Endothelial cell of umbilical vein (primary cell): ENCODE measurements at regions not wholly inside any gene's neighbourhood (a gene's known extent, or its start where the extent isn't known, plus 50 kb on each side); places are given as distances from the start of the nearest gene placed in this dataset.

Experiments
- BruUV-seq: library from RNA; stranded (reverse); fragments of 400-500 nt; replicated peaks from 2 replicates; lab custom pipeline; 2021; lab: Mats Ljungman, UMichigan
- CTCF ChIA-PET: fragments of 300-600, 350-600 bp; sonication (Branson Sonifier 250); formaldehyde crosslinking; loops from one replicate; lab custom pipeline; 2021; ENCODE audit warnings: antibody characterized with exemption, inconsistent platforms; lab: Charles Lee
- POLR2A ChIA-PET: fragments of 300-600, 350-600 bp; sonication (Branson Sonifier 250); formaldehyde crosslinking; loops from one replicate; lab custom pipeline; 2021; ENCODE audit warnings: antibody characterized with exemption, inconsistent platforms; lab: Charles Lee
- DNase-seq: peaks from one replicate; pipeline ENCODE4 v3.0.0-alpha.2; 2011; ENCODE audit warnings: low read depth, low spot score
- FAIRE-seq: peaks from 2 replicates; lab custom pipeline; 2011; peaks lifted over from hg19 to GRCh38; lab: Jason Lieb, UNC
- H2AFZ ChIP-seq: 2 replicates; pipeline ENCODE4 v1.6.0; 2012; ENCODE audit warnings: low read depth, low read length, control low read depth, inconsistent platforms
- H3K27ac ChIP-seq: 2 replicates; pipeline ENCODE4 v1.5.1; 2011; ENCODE audit warnings: low read depth, mild to moderate bottlenecking, control low read depth, low read length, moderate library complexity; ENCODE audit not compliant: insufficient read depth
- H3K27me3 ChIP-seq, 2 experiments: 2 replicates each; pipeline versions ENCODE4 v1.6.0 to v1.6.1; 2011; ENCODE audit warnings: low read length in 2 of 2, mixed read lengths in 1 of 2; ENCODE audit not compliant: control insufficient read depth in 2 of 2, insufficient read depth in 2 of 2
- H3K36me3 ChIP-seq, 2 experiments: 2 replicates in 1 of 2; 3 replicates in 1 of 2; pipeline ENCODE4 v1.5.1; 2011; ENCODE audit warnings: low read length in 2 of 2, mild to moderate bottlenecking in 1 of 2, moderate library complexity in 1 of 2; ENCODE audit not compliant: control insufficient read depth in 2 of 2, insufficient read depth in 2 of 2; ENCODE audit errors: extremely low read depth in 1 of 2
- H3K4me1 ChIP-seq: 3 replicates; pipeline ENCODE4 v1.5.1; 2011; ENCODE audit warnings: mild to moderate bottlenecking, low read length; ENCODE audit not compliant: control insufficient read depth, insufficient read depth; ENCODE audit errors: extremely low read depth
- H3K4me2 ChIP-seq: 2 replicates; pipeline ENCODE4 v1.6.1; 2011; ENCODE audit warnings: low read length, control low read depth, mixed read lengths; ENCODE audit not compliant: insufficient read depth
- H3K4me3 ChIP-seq, 3 experiments: fragments of 200-600 bp in 1 of 3; sonication (generic), shearing (Covaris generic) in 1 of 3; replicated peaks in 1 of 3; 2 replicates each; pipeline ENCODE4 v1.5.1; 2011 to 2016; ENCODE audit warnings: control low read depth in 3 of 3, low read length in 3 of 3, mild to moderate bottlenecking in 2 of 3, inconsistent platforms in 1 of 3, low read depth in 1 of 3, moderate library complexity in 1 of 3; ENCODE audit not compliant: insufficient read depth in 1 of 3
- H3K79me2 ChIP-seq: 2 replicates; pipeline ENCODE4 v1.6.0; 2012; ENCODE audit warnings: low read length, inconsistent platforms; ENCODE audit not compliant: control insufficient read depth, insufficient read depth
- H3K9ac ChIP-seq: replicated peaks from 2 replicates; pipeline ENCODE3; 2011; ENCODE audit warnings: low read length, control low read depth; ENCODE audit not compliant: insufficient read depth; ENCODE audit errors: extremely low read depth
- H3K9me1 ChIP-seq: replicated peaks from 3 replicates; pipeline ENCODE4 v1.6.0; 2011; ENCODE audit warnings: mild to moderate bottlenecking, low read length; ENCODE audit not compliant: control insufficient read depth, insufficient read depth; ENCODE audit errors: extremely low read depth
- H3K9me3 ChIP-seq: replicated peaks from 2 replicates; pipeline ENCODE4 v1.5.1; 2012; ENCODE audit warnings: low read length, inconsistent platforms; ENCODE audit not compliant: control insufficient read depth, insufficient read depth
- H4K20me1 ChIP-seq: replicated peaks from 2 replicates; pipeline ENCODE3; 2011; ENCODE audit warnings: mild to moderate bottlenecking, low read length; ENCODE audit not compliant: control insufficient read depth, insufficient read depth; ENCODE audit errors: extremely low read depth
- CTCF ChIP-seq, 2 donors: IDR thresholded peaks; 1 replicate in 1 of 2; 2 replicates in 1 of 2; pipeline ENCODE4 v1.5.1; 2011; ENCODE audit warnings: low read length in 2 of 2, mild to moderate bottlenecking in 2 of 2, moderate library complexity in 2 of 2, control low read depth in 1 of 2, inconsistent platforms in 1 of 2, low read depth in 1 of 2; ENCODE audit not compliant: insufficient read depth in 1 of 2; ENCODE audit errors: extremely low read depth in 1 of 2
- EZH2 ChIP-seq: IDR thresholded peaks from 2 replicates; pipeline ENCODE4 v1.6.1; 2012; ENCODE audit warnings: borderline replicate concordance, low read depth, mild to moderate bottlenecking, moderate library complexity, low read length, inconsistent platforms; ENCODE audit not compliant: severe bottlenecking
- FOS ChIP-seq: IDR thresholded peaks from 2 replicates; pipeline ENCODE4 v1.6.1; 2011; ENCODE audit warnings: mild to moderate bottlenecking, low read length, moderate library complexity, borderline replicate concordance; ENCODE audit not compliant: insufficient read depth
- GATA2 ChIP-seq: IDR thresholded peaks from 2 replicates; pipeline ENCODE4 v1.7.0; 2011; ENCODE audit warnings: low read depth, mild to moderate bottlenecking, moderate library complexity, mixed read lengths, low read length; ENCODE audit not compliant: insufficient read length, insufficient read depth
- JUN ChIP-seq: IDR thresholded peaks from 2 replicates; pipeline ENCODE4 v1.6.1; 2011; ENCODE audit warnings: borderline replicate concordance, low read depth; ENCODE audit not compliant: insufficient read length, insufficient read depth
- MAX ChIP-seq: IDR thresholded peaks from 2 replicates; pipeline ENCODE4 v1.6.1; 2011; ENCODE audit not compliant: insufficient read depth, insufficient read length
- MYC ChIP-seq: IDR thresholded peaks from one replicate; pipeline ENCODE4 v1.6.1; 2011; ENCODE audit warnings: mild to moderate bottlenecking, low read depth, low read length
- POLR2A ChIP-seq: IDR thresholded peaks from 2 replicates; pipeline ENCODE4 v1.6.1; 2012; ENCODE audit warnings: low read depth, mild to moderate bottlenecking, control low read depth, low read length
- POLR2AphosphoS5 ChIP-seq: IDR thresholded peaks from 2 replicates; pipeline ENCODE4 v1.6.1; 2012; ENCODE audit warnings: low read depth, mild to moderate bottlenecking, control low read depth, low read length, moderate library complexity; ENCODE audit not compliant: insufficient read depth
- dilution Hi-C: fragments of 300-500 bp; cut with MboI; formaldehyde crosslinking; loops from one replicate; pipeline ENCODE4 v1.15.0; 2019; ENCODE audit warnings: low sequenced_read_pairs; ENCODE audit not compliant: extremely low pct_ligation_motif_present
- intact Hi-C: fragments of 100-400 bp; cut with micrococcal nuclease; formaldehyde crosslinking; loops from one replicate; pipeline ENCODE4 v1.10.0; 2022

- dilution Hi-C loops = no loop called here
- peaks cover 3% of the 10 kb centered on the region for H3K4me1 ChIP-seq
- H3K9me3 ChIP-seq = no peaks in the 10 kb centered on the region
- FAIRE-seq = peak; percentile 33
- ChIA-PET CTCF (no interaction called here), POLR2A (no interaction called here)
- BruUV-seq = no TSS peak
- H3K4me3 ChIP-seq = no peak overlapping the region
- H3K36me3 ChIP-seq = no peaks in the 10 kb centered on the region
- no peaks in the 10 kb centered on the region for H3K9me1 ChIP-seq
- no peak overlapping the region for H3K27ac ChIP-seq
- DNase-seq = peak; percentile 35
- TF ChIP-seq POLR2A = no peak
- no peak for TF ChIP-seq EZH2
- peak; percentile 20 for TF ChIP-seq GATA2
- TF ChIP-seq CTCF (IDR thresholded peaks at IDR 0.05; ENCODE audit: extremely low read depth in 1 of 2, insufficient read depth in 1 of 2, low read depth in 1 of 2, low read length in 2 of 2) = no peak
- intact Hi-C loops = loop anchor here (2.0 kb wide), 1 partner anchor 33 kb away; no protein-coding TSS in a partner anchor
- H3K79me2 ChIP-seq = no peaks in the 10 kb centered on the region
- no peaks in the 10 kb centered on the region for H4K20me1 ChIP-seq
- H3K4me2 ChIP-seq = peak overlapping the region; percentile 31
- H3K27me3 ChIP-seq = no peaks in the 10 kb centered on the region
- no peak overlapping the region for H3K9ac ChIP-seq
- peak overlapping the region; percentile 90 for H2AFZ ChIP-seq
These were observed 233.2 kb upstream of the SEMA6D start for GRCh38 chr15:47484059-47484458.

GRCh38 chr15:47484997-47485396 is 232.3 kb upstream of the SEMA6D start:
- Histone ChIP-seq H3K27me3 (no peaks in the 10 kb centered on the region), H3K4me1 (peaks cover 3% of the 10 kb centered on the region), H3K4me2 (no peak overlapping the region), H2AFZ (no peak overlapping the region), H3K9ac (no peak overlapping the region), H3K36me3 (no peaks in the 10 kb centered on the region), H3K27ac (no peak overlapping the region), H3K4me3 (no peak overlapping the region), H3K9me3 (no peaks in the 10 kb centered on the region), H3K9me1 (no peaks in the 10 kb centered on the region), H4K20me1 (no peaks in the 10 kb centered on the region), H3K79me2 (no peaks in the 10 kb centered on the region)
- DNase-seq (no peak), FAIRE-seq (no peak)
- TF ChIP-seq POLR2AphosphoS5 = no peak
- TF ChIP-seq MAX = no peak
- no peak for TF ChIP-seq JUN
- no peak for TF ChIP-seq CTCF (IDR thresholded peaks at IDR 0.05; ENCODE audit: extremely low read depth in 1 of 2, insufficient read depth in 1 of 2, low read depth in 1 of 2, low read length in 2 of 2)
- no peak for TF ChIP-seq MYC
- TF ChIP-seq FOS = no peak
- ChIA-PET POLR2A (no interaction called here), CTCF (no interaction called here)
- no TSS peak for BruUV-seq
- dilution Hi-C loops (no loop called here), intact Hi-C loops (loop anchor here (2.0 kb wide), 1 partner anchor 32 kb away; no protein-coding TSS in a partner anchor)
